RWPE2 (cell line): ENCODE measurements at regions not wholly inside any gene's neighbourhood (a gene's known extent, or its start where the extent isn't known, plus 50 kb on each side); places are given as distances from the start of the nearest gene placed in this dataset.
A peak's percentile ranks its signal among the peaks of the same experiment; 100 is the strongest.
"Not testable (repeated sequence)": the region's sequence is repeated elsewhere in the genome, so short reads cannot be mapped to it uniquely, and the experiment has no call there.

Experiments used
- ATAC-seq: fragments of 200-7000 bp; cut with Tn5 transposase; 3 replicates; pipeline ENCODE4 v1.9.1; 2021; ENCODE audit warnings: low read depth
- DNase-seq: peaks from one replicate; pipeline ENCODE4 v3.0.0-alpha.2; 2020; ENCODE audit warnings: low spot score
- H3K27ac ChIP-seq: fragments of 450-650 bp; 2 replicates; pipeline ENCODE4 v1.5.1; 2017; ENCODE audit warnings: mild to moderate bottlenecking; ENCODE audit not compliant: poor library complexity, severe bottlenecking
- H3K27me3 ChIP-seq: fragments of 250-450 bp; sonication (Bioruptor Pico); 2 replicates; pipeline ENCODE4 v1.5.1; 2021; ENCODE audit warnings: mild to moderate bottlenecking, moderate library complexity; ENCODE audit not compliant: insufficient read depth, poor library complexity, severe bottlenecking
- H3K36me3 ChIP-seq: fragments of 250-450 bp; sonication (Bioruptor Pico); 2 replicates; pipeline ENCODE4 v1.5.1; 2020; ENCODE audit warnings: low read depth, mild to moderate bottlenecking, moderate library complexity
- H3K4me1 ChIP-seq: fragments of 250-450 bp; sonication (Bioruptor Pico); 2 replicates; pipeline ENCODE4 v1.5.1; 2021; ENCODE audit warnings: mild to moderate bottlenecking, moderate library complexity; ENCODE audit not compliant: insufficient read depth, poor library complexity, severe bottlenecking
- H3K4me3 ChIP-seq: fragments of 250-450 bp; sonication (Bioruptor Pico); 2 replicates; pipeline ENCODE4 v1.5.1; 2021; ENCODE audit warnings: mild to moderate bottlenecking, moderate library complexity; ENCODE audit not compliant: severe bottlenecking
- H3K9me3 ChIP-seq: fragments of 250-450 bp; sonication (Bioruptor Pico); 2 replicates; pipeline ENCODE4 v1.5.1; 2021; ENCODE audit warnings: mild to moderate bottlenecking, moderate library complexity; ENCODE audit not compliant: severe bottlenecking
- TF ChIP-seq, protein P1 (sequence below): fragments of 450-650 bp; IDR thresholded peaks from one replicate; pipeline ENCODE4 v1.5.1; 2017; ENCODE audit warnings: mild to moderate bottlenecking, moderate library complexity; ENCODE audit not compliant: poor library complexity, severe bottlenecking

DNA sequence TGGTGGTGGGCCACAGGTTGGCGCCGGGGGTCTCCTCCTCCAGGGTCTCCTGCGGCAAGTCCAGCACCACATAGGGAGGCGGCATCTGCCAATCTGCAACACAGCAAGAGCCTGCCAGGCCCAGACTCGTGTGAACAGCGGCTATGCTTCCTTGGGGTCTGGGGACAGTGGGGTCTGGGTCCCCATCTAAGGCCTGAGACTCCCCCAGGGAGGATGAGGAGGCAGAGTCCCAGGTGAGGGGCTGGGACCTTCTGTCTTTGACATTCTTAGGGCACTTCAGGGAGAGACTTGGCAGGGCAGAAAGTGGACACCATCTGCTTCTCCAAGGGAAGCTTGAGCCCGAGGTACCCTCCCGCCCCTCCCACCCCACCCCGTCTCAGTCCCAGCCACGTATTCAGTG, 178.1 kb downstream of the TMEM121 start:
- ATAC-seq, H3K27ac ChIP-seq, H3K36me3 ChIP-seq, H3K9me3 ChIP-seq, H3K4me1 ChIP-seq, H3K4me3 ChIP-seq, H3K27me3 ChIP-seq: not testable (repeated sequence)
- peak; percentile 22 for DNase-seq

DNA sequence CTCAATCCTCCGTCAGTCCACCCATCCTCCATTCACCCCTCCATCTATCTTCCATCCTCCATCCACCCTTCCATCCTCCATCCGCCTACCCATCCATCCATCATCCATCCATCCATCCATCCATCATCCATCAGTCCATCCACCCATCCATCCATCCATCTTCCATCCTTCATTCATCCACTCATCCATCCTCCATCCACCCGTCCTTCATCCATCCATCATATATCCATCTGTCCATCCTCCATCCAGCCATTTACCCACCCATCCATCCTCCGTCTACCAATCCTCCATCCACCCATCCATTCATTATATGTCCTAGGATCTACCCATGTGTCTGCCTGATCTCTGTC, 179.1 kb downstream of the TMEM121 start:
- not testable (repeated sequence) for H3K36me3 ChIP-seq, H3K4me1 ChIP-seq, H3K4me3 ChIP-seq, H3K27ac ChIP-seq, DNase-seq, H3K27me3 ChIP-seq, ATAC-seq, H3K9me3 ChIP-seq

DNA sequence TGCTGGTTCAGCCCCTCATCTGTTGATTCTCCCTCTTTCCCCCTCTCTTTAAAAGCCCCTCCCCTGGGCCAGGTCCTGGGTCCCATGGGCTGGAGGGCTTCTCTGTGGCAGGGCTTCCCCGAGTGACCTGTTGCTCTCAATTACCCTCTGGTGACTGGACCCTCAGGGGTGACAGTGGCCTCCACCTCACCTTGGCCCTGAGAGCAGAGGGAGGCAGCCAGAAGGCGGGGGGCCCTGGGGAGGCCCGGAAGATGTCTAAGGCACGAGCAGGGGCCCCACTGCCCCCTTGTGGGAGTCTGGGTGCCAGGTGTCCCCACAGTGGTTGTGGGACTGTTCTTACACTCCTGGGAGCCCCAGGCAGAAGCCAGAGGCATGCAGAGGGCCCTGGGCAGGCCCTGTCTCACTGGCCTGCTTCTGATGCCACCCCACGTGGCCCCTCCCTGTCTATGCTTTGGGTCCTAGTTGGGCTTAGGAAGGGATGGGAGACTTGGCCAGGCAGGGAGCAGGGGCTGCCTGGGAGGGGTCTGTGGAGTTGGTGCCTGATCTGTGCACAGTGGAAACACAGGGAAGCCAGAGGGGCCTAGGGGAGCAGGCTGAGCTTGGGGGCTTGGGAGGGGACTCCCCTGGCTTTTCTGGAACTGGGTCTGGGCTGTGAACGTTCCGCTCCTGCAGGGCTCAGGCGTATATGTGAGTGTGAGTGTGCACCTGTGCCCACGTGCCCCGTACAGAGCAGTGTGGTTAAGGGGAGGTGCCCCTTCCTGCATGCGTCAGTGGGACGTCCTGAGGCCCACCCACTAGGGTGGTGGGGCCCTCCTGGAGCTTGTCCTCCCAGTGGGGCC, 179.7 kb downstream of the TMEM121 start:
- H3K27me3 ChIP-seq, ATAC-seq, H3K27ac ChIP-seq, H3K4me3 ChIP-seq, H3K9me3 ChIP-seq, H3K36me3 ChIP-seq, H3K4me1 ChIP-seq: not testable (repeated sequence)
- peak; percentile 56 for DNase-seq

DNA sequence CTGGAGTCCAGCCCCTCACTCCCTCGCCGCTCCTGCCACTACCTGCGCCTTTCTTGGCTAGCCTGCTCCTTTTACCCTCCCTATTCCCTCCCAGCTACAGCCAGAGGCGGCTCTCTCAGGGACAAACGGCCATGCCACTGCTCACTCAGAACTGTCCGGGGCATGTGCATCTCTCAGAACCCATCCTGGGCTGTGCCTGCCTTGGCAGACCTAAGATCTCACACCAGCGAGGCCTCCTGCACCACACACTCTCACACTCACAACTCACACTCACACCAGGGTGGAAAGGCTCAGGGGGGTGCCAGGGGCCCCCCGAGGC, 180.3 kb downstream of the TMEM121 start:
- DNase-seq (peak; percentile 66), ATAC-seq (peak; percentile 11; the same call in 1 of the 3 replicates)
- not testable (repeated sequence) for H3K9me3 ChIP-seq, H3K36me3 ChIP-seq, H3K4me1 ChIP-seq, H3K4me3 ChIP-seq, H3K27me3 ChIP-seq, H3K27ac ChIP-seq

DNA sequence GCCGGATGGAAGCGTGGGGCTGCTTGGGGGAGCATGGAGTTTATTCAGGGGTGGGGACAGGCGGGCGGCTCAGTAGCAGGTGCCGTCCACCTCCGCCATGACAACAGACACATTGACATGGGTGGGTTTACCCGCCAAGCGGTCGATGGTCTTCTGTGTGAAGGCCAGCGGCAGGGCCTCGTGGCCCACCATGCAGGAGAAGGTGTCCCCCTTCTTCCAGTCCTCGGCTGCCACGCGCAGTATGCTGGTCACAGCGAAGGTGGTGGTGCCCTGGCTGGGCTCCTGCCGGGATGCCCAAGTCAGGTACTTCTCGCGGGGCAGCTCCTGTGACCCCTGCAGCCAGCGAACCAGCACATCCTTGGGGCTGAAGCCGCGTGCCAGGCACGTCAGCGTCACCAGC, 180.7 kb downstream of the TMEM121 start:
- not testable (repeated sequence) for H3K27ac ChIP-seq, H3K27me3 ChIP-seq, H3K9me3 ChIP-seq, H3K4me1 ChIP-seq, H3K36me3 ChIP-seq, H3K4me3 ChIP-seq, ATAC-seq
- peak; percentile 80 for DNase-seq

DNA sequence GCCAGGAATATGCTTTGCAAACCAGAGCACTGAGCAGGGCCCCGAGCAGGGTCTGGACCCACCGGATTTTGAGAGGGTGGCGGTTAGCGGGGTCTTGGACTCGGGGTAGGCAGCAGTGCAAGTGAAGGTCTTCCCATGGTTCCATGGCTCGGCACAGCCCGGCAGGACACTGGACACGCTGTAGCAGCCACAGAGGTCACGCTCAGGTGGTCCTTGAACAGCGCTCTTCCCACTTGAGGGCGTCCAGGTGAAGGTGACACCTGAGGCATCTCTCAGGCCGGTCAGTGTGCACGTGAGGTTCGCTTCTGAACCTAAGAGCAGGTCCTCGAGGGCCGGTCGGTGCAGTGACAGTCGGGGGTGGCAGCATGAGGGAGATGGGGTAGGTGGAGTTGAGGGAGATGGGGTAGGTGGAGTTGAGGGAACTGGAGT, 181.4 kb downstream of the TMEM121 start:
- H3K27me3 ChIP-seq, H3K36me3 ChIP-seq, H3K4me1 ChIP-seq, H3K27ac ChIP-seq, H3K9me3 ChIP-seq, H3K4me3 ChIP-seq, ATAC-seq: not testable (repeated sequence)
- peak; percentile 70 for DNase-seq

DNA sequence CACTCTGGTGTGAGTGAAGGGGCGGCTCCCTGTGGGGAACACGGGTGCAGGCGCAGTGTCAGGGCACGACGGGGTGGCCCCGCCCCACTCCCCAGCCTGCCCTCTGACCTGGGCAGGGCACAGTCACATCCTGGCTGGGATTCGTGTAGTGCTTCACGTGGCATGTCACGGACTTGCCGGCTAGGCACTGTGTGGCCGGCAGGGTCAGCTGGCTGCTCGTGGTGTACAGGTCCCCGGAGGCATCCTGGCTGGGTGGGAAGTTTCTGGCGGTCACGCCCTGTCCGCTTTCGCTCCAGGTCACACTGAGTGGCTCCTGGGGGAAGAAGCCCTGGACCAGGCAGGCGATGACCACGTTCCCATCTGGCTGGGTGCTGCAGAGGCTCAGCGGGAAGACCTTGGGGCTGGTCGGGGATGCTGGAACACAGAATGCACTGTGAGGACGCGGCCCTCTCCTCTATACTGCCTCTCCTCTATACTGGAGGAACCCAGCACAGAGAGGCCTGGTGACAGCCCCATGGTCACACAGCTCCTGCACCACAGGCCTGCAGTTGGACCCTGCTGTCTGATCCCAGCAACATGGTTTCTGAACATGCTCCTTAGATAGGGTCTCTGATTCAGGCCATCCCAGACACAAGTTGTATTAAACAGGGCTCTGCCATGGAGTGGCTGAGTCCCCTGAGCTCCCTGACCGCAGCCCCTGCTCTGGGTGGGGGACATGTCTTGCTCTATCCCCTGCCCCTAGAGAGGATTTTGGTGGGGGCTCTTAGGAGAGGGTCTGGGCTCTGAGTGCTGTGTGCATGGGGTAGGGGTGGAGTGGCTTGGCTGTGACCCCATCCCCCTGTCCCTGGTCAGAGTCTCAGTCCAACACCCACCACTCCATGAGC, 182.1 kb downstream of the TMEM121 start:
- H3K27me3 ChIP-seq, H3K27ac ChIP-seq, H3K36me3 ChIP-seq, H3K9me3 ChIP-seq, H3K4me1 ChIP-seq, H3K4me3 ChIP-seq, ATAC-seq: not testable (repeated sequence)
- peak; percentile 76 for DNase-seq

DNA sequence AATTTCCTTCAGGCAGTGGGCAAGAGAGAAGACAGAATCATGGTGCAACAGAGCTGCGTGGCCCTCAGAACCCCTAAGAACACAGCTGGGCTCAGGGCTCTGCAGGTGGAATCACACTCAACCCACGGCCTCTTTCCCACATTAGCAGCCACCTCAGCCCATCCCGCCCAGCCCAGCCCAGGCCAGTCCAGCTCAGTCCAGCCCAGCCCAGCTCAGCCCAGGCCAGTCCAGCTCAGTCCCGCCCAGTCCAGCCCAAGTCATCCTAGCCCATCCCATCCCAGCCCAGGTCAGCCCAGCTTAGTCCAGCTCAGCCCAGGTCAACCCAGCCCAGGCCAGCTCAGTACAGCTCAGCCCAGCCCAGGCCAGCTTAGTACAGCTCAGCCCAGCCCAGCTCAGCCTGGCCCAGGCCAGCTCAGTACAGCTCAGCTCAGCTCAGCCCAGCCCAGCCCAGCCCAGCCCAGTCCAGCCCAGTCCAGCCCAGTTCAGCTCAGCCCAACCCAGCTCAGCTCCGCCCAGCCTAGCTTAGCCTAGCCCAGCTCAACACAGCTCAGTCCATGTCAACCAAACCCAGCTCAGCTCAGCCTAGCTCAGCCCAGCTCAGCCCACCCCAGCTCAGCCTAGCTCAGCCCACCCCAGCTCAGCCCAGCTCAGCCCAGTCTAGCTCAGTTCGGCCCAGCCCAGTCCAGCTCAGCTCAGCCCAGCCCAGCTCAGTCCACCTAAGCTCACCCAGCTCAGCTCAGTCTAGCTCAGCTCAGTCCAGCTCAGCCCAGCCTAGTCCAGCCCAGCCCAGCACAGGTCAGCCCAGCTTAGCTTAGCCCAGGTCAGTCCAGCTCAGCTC, 183.1 kb downstream of the TMEM121 start:
- ATAC-seq (0 out of 3 replicates have a peak, but pooled peaks have one; percentile 7), DNase-seq (peak; percentile 71)
- TF ChIP-seq, protein P1, sequence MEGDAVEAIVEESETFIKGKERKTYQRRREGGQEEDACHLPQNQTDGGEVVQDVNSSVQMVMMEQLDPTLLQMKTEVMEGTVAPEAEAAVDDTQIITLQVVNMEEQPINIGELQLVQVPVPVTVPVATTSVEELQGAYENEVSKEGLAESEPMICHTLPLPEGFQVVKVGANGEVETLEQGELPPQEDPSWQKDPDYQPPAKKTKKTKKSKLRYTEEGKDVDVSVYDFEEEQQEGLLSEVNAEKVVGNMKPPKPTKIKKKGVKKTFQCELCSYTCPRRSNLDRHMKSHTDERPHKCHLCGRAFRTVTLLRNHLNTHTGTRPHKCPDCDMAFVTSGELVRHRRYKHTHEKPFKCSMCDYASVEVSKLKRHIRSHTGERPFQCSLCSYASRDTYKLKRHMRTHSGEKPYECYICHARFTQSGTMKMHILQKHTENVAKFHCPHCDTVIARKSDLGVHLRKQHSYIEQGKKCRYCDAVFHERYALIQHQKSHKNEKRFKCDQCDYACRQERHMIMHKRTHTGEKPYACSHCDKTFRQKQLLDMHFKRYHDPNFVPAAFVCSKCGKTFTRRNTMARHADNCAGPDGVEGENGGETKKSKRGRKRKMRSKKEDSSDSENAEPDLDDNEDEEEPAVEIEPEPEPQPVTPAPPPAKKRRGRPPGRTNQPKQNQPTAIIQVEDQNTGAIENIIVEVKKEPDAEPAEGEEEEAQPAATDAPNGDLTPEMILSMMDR: no peak
- Histone ChIP-seq H3K4me3 (no peak overlapping the region), H3K27me3 (no peaks in the 10 kb centered on the region), H3K4me1 (no peaks in the 10 kb centered on the region), H3K27ac (no peak overlapping the region), H3K36me3 (no peaks in the 10 kb centered on the region), H3K9me3 (no peaks in the 10 kb centered on the region)
